Lung (tissue), 11 donors: ENCODE measurements at regions not wholly inside any gene's neighbourhood (a gene's known extent, or its start where the extent isn't known, plus 50 kb on each side); places are given as distances from the start of the nearest gene placed in this dataset.

Experiments used
- ATAC-seq: fragments of 200-7000 bp; cut with Tn5 transposase; one replicate; pipeline ENCODE4 v1.9.1; 2020; ENCODE audit warnings: moderate number of reproducible peaks; ENCODE audit not compliant: insufficient read depth, low FRiP score
- DNase-seq, 3 donors: peaks; one replicate each; pipeline ENCODE4 v3.0.0-alpha.2; 2013 to 2017
- H3K27ac ChIP-seq, 2 donors: one replicate each; pipeline ENCODE4 v1.5.1; 2013; ENCODE audit warnings: mild to moderate bottlenecking in 2 of 2, moderate library complexity in 2 of 2, control low read depth in 1 of 2, inconsistent platforms in 1 of 2, low read depth in 1 of 2, low read length in 1 of 2
- H3K27me3 ChIP-seq, 3 donors: one replicate each; pipeline ENCODE4 v1.5.1; 2013; ENCODE audit warnings: low read length in 2 of 3; ENCODE audit not compliant: control insufficient read depth in 3 of 3, insufficient read depth in 3 of 3
- H3K36me3 ChIP-seq, 4 donors: one replicate each; pipeline ENCODE4 v1.5.1; 2013; ENCODE audit warnings: low read length in 4 of 4, mild to moderate bottlenecking in 1 of 4, moderate library complexity in 1 of 4; ENCODE audit not compliant: control insufficient read depth in 4 of 4, insufficient read depth in 4 of 4
- H3K4me1 ChIP-seq, 5 donors: one replicate each; pipeline ENCODE4 v1.5.1; 2013; ENCODE audit warnings: low read length in 5 of 5, mild to moderate bottlenecking in 2 of 5, moderate library complexity in 1 of 5; ENCODE audit not compliant: control insufficient read depth in 5 of 5, insufficient read depth in 5 of 5
- H3K4me3 ChIP-seq: one replicate; pipeline ENCODE4 v1.5.1; 2013; ENCODE audit warnings: mild to moderate bottlenecking, control low read depth, moderate library complexity
- H3K9ac ChIP-seq, 2 donors: one replicate each; pipeline ENCODE4 v1.5.1; 2013; ENCODE audit warnings: low read length in 2 of 2, control low read depth in 1 of 2; ENCODE audit not compliant: insufficient read depth in 1 of 2
- H3K9me3 ChIP-seq, 4 donors: one replicate each; pipeline ENCODE4 v1.5.1; 2013; ENCODE audit warnings: low read length in 3 of 4, mild to moderate bottlenecking in 1 of 4, moderate library complexity in 1 of 4; ENCODE audit not compliant: control insufficient read depth in 4 of 4, insufficient read depth in 3 of 4
- CTCF ChIP-seq: IDR thresholded peaks from 2 replicates; pipeline ENCODE4 v1.5.1; 2012; ENCODE audit warnings: mild to moderate bottlenecking; ENCODE audit errors: control extremely low read depth, extremely low read depth
- WGBS, 2 donors: extraction: QIAGEN DNeasy Blood & Tissue Kit; methylation state at CpG; one replicate each; pipeline ENCODE4 v1.1.7; 2013; 5-methylcytosine and 5-hydroxymethylcytosine counted together
- donor health status: control.
- donor health status: control.
- donor health status: Bipolar disorder and iron deficiency.
- donor health status: healthy.
- donor health status: DM: yes; HTN: yes; CAD: no.

GRCh38 chr7:128145191-128145590, 95.9 kb upstream of the LEP start:
- H3K36me3 ChIP-seq = no peaks in the 10 kb centered on the region
- H3K27me3 ChIP-seq = peaks cover 0 to 10% (median 0%) of the 10 kb centered on the region in 3 donors
- peaks cover 0 to 4% (median 0%) of the 10 kb centered on the region in 4 donors for H3K9me3 ChIP-seq
- no peak for TF ChIP-seq CTCF
- ATAC-seq (no peak), DNase-seq (no peak)
- H3K4me1 ChIP-seq = no peaks in the 10 kb centered on the region
- H3K27ac ChIP-seq = no peak overlapping the region
- H3K4me3 ChIP-seq = no peak overlapping the region
- 50 to 56% methylated on average over 2 of the region's 2 CpGs for WGBS, 2 donors
- no peak overlapping the region for H3K9ac ChIP-seq

GRCh38 chr7:128146052-128146451, 95.0 kb upstream of the LEP start:
- Histone ChIP-seq H3K4me3 (no peak overlapping the region), H3K4me1 (no peaks in the 10 kb centered on the region), H3K36me3 (no peaks in the 10 kb centered on the region), H3K9me3 (no peaks in the 10 kb centered on the region), H3K9ac (no peak overlapping the region), H3K27me3 (peaks cover 0 to 13% (median 1%) of the 10 kb centered on the region in 3 donors), H3K27ac (no peak overlapping the region)
- ATAC-seq (no peak), DNase-seq (no peak)
- no peak for TF ChIP-seq CTCF
- 79% methylated on average over 4 of the region's 4 CpGs for WGBS, 2 donors

- Histone ChIP-seq H3K27ac (no peak overlapping the region), H3K27me3 (peaks cover 0 to 18% (median 3%) of the 10 kb centered on the region in 3 donors), H3K36me3 (no peaks in the 10 kb centered on the region), H3K4me1 (no peaks in the 10 kb centered on the region), H3K9ac (no peak overlapping the region), H3K4me3 (no peak overlapping the region), H3K9me3 (no peaks in the 10 kb centered on the region)
- DNase-seq (peak; percentile 70 to 87 (median 83)), ATAC-seq (no peak)
- TF ChIP-seq CTCF = no peak
- WGBS, 2 donors = 38 to 51% methylated on average over 4 of the region's 4 CpGs
These were observed 92.4 kb upstream of the LEP start for GRCh38 chr7:128148676-128149075.

GRCh38 chr7:128150223-128150865, 90.7 kb upstream of the LEP start:
- Histone ChIP-seq H3K9me3 (no peaks in the 10 kb centered on the region), H3K4me1 (no peaks in the 10 kb centered on the region), H3K4me3 (no peak overlapping the region), H3K36me3 (no peaks in the 10 kb centered on the region), H3K27ac (no peak overlapping the region), H3K27me3 (peaks cover 0 to 20% (median 4%) of the 10 kb centered on the region in 3 donors), H3K9ac (no peak overlapping the region)
- 72 to 79% methylated on average over 7 of the region's 7 CpGs for WGBS, 2 donors
- ATAC-seq (no peak), DNase-seq (no peak)
- no peak for TF ChIP-seq CTCF
